Testis (tissue), 2 donors: ENCODE measurements at regions not wholly inside any gene's neighbourhood (a gene's known extent, or its start where the extent isn't known, plus 50 kb on each side); places are given as distances from the start of the nearest gene placed in this dataset.

Source experiments
- CTCF ChIP-seq, 3 experiments: fragments of 450-650 bp in 2 of 3; fragments of 200-600 bp in 1 of 3; sonication (generic) in 1 of 3; IDR thresholded peaks; one replicate each; pipeline ENCODE4 v1.5.1; 2016 to 2019; ENCODE audit warnings: antibody characterized with exemption in 3 of 3, mild to moderate bottlenecking in 2 of 3, moderate library complexity in 1 of 3
- POLR2A ChIP-seq: fragments of 450-650 bp; IDR thresholded peaks from one replicate; pipeline ENCODE4 v1.6.1; 2017; ENCODE audit warnings: antibody characterized with exemption, mild to moderate bottlenecking, moderate library complexity

GRCh38 chr7:153370092-153370491, 610.5 kb downstream of the ACTR3B start:
- no peak for TF ChIP-seq CTCF (IDR thresholded peaks at IDR 0.05)
- no peak for TF ChIP-seq POLR2A
